Mesothelial cell of epicardium (in vitro differentiated cells): ENCODE measurements at regions not wholly inside any gene's neighbourhood (a gene's known extent, or its start where the extent isn't known, plus 50 kb on each side); places are given as distances from the start of the nearest gene placed in this dataset.

ENCODE experiments used
- DNase-seq, 2 experiments: peaks; one replicate each; pipeline ENCODE4 v3.0.0; 2021; ENCODE audit warnings: low spot score in 2 of 2; ENCODE audit not compliant: unreplicated experiment in 2 of 2
- H3K27ac Mint-ChIP-seq: 2 replicates; pipeline ENCODE4 v1.8.0; 2021; ENCODE audit warnings: mixed read lengths
- H3K27me3 Mint-ChIP-seq: 2 replicates; pipeline ENCODE4 v1.8.0; 2021; ENCODE audit warnings: low read depth, mixed read lengths
- H3K36me3 Mint-ChIP-seq: 2 replicates; pipeline ENCODE4 v1.8.0; 2021; ENCODE audit warnings: mixed read lengths
- H3K4me1 Mint-ChIP-seq: 2 replicates; pipeline ENCODE4 v1.8.0; 2021; ENCODE audit warnings: mixed read lengths
- H3K4me3 Mint-ChIP-seq: 2 replicates; pipeline ENCODE4 v1.8.0; 2021; ENCODE audit warnings: mild to moderate bottlenecking, moderate library complexity, mixed read lengths
- H3K9me3 Mint-ChIP-seq: 2 replicates; pipeline ENCODE4 v1.8.0; 2021; ENCODE audit warnings: mixed read lengths
- TF ChIP-seq, protein P1 (sequence below): fragments of 200-600 bp; sonication (generic); IDR thresholded peaks from one replicate; pipeline ENCODE4 v1.5.0; 2021; ENCODE audit warnings: antibody characterized with exemption; ENCODE audit not compliant: unreplicated experiment

- Mint-ChIP-seq H3K36me3 (no peaks in the 10 kb centered on the region), H3K4me1 (no peaks in the 10 kb centered on the region), H3K9me3 (peaks cover 16% of the 10 kb centered on the region), H3K4me3 (no peak overlapping the region), H3K27ac (no peak overlapping the region), H3K27me3 (no peaks in the 10 kb centered on the region)
- no peak for DNase-seq
- TF ChIP-seq, protein P1, sequence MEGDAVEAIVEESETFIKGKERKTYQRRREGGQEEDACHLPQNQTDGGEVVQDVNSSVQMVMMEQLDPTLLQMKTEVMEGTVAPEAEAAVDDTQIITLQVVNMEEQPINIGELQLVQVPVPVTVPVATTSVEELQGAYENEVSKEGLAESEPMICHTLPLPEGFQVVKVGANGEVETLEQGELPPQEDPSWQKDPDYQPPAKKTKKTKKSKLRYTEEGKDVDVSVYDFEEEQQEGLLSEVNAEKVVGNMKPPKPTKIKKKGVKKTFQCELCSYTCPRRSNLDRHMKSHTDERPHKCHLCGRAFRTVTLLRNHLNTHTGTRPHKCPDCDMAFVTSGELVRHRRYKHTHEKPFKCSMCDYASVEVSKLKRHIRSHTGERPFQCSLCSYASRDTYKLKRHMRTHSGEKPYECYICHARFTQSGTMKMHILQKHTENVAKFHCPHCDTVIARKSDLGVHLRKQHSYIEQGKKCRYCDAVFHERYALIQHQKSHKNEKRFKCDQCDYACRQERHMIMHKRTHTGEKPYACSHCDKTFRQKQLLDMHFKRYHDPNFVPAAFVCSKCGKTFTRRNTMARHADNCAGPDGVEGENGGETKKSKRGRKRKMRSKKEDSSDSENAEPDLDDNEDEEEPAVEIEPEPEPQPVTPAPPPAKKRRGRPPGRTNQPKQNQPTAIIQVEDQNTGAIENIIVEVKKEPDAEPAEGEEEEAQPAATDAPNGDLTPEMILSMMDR = no peak
Observed at GRCh38 chr3:144098691-144099090, 127.1 kb downstream of the DIPK2A start.

GRCh38 chr3:144102421-144102820 is 130.8 kb downstream of the DIPK2A start:
- H3K9me3 Mint-ChIP-seq = peaks cover 20% of the 10 kb centered on the region
- no peaks in the 10 kb centered on the region for H3K27me3 Mint-ChIP-seq
- no peak overlapping the region for H3K4me3 Mint-ChIP-seq
- no peaks in the 10 kb centered on the region for H3K36me3 Mint-ChIP-seq
- H3K4me1 Mint-ChIP-seq = peaks cover 4% of the 10 kb centered on the region
- DNase-seq = no peak
- TF ChIP-seq, protein P1 = no peak
- H3K27ac Mint-ChIP-seq = no peak overlapping the region

GRCh38 chr3:144104186-144104585 is 132.6 kb downstream of the DIPK2A start:
- DNase-seq = no peak
- TF ChIP-seq, protein P1 = no peak
- Mint-ChIP-seq H3K9me3 (peaks cover 10% of the 10 kb centered on the region), H3K27me3 (no peaks in the 10 kb centered on the region), H3K36me3 (no peaks in the 10 kb centered on the region), H3K4me3 (no peak overlapping the region), H3K4me1 (peaks cover 4% of the 10 kb centered on the region), H3K27ac (no peak overlapping the region)

GRCh38 chr3:144104679-144105078 is 133.1 kb downstream of the DIPK2A start:
- peaks cover 7% of the 10 kb centered on the region for H3K9me3 Mint-ChIP-seq
- H3K36me3 Mint-ChIP-seq = no peaks in the 10 kb centered on the region
- DNase-seq = no peak
- H3K27me3 Mint-ChIP-seq = no peaks in the 10 kb centered on the region
- TF ChIP-seq, protein P1 = no peak
- no peak overlapping the region for H3K4me3 Mint-ChIP-seq
- no peak overlapping the region for H3K27ac Mint-ChIP-seq
- peaks cover 4% of the 10 kb centered on the region for H3K4me1 Mint-ChIP-seq

DNA sequence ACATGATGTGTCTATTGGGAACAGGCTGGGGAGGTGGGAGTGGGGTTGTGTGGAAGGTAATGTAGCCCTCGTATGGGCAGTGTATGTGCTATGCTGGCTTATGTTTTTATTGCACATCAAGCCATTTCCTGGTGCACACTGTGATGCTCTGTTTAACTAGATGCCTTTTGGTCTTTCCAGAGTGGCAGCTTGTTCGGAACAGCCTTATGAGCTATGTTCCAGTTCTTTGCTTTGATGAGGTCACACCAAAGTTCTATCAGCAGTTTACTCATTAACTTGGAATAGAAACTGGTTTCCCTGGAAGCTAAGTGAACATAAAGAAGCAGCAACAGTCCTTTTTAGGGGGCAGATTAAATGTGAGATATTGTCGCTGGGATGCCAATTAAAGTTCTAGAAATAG is 133.9 kb downstream of the DIPK2A start:
- H3K4me1 Mint-ChIP-seq = peaks cover 4% of the 10 kb centered on the region
- no peaks in the 10 kb centered on the region for H3K36me3 Mint-ChIP-seq
- no peak overlapping the region for H3K4me3 Mint-ChIP-seq
- H3K27ac Mint-ChIP-seq = no peak overlapping the region
- H3K9me3 Mint-ChIP-seq = peaks cover 6% of the 10 kb centered on the region
- no peaks in the 10 kb centered on the region for H3K27me3 Mint-ChIP-seq
- DNase-seq = no peak
- TF ChIP-seq, protein P1 = no peak

GRCh38 chr3:144106970-144107369 is 135.3 kb downstream of the DIPK2A start:
- no peaks in the 10 kb centered on the region for H3K27me3 Mint-ChIP-seq
- H3K27ac Mint-ChIP-seq = no peak overlapping the region
- peaks cover 4% of the 10 kb centered on the region for H3K4me1 Mint-ChIP-seq
- H3K9me3 Mint-ChIP-seq = peaks cover 4% of the 10 kb centered on the region
- no peaks in the 10 kb centered on the region for H3K36me3 Mint-ChIP-seq
- TF ChIP-seq, protein P1 = no peak
- H3K4me3 Mint-ChIP-seq = no peak overlapping the region
- no peak for DNase-seq
